A549 (cell line): ENCODE measurements at regions not wholly inside any gene's neighbourhood (a gene's known extent, or its start where the extent isn't known, plus 50 kb on each side); places are given as distances from the start of the nearest gene placed in this dataset.

Experiments
- ATAC-seq, 2 experiments: fragments of 200-7000 bp in 1 of 2; fragments of >200 bp in 1 of 2; cut with Nextera tagmentation in 1 of 2; cut with Tn5 transposase in 1 of 2; 3 replicates each; pipeline versions ENCODE4 v1.8.0 to v1.9.1; 2018 to 2020; ENCODE audit warnings: mild to moderate bottlenecking in 1 of 2, moderate library complexity in 1 of 2
- CTCF ChIA-PET: fragments of 300-600 bp; sonication (Branson Sonifier 250); formaldehyde crosslinking; extraction: SDS; loops from one replicate; lab custom pipeline; 2021; ENCODE audit warnings: antibody characterized with exemption, inconsistent platforms; lab: Yijun Ruan, JAX
- POLR2A ChIA-PET: fragments of 350-600 bp; formaldehyde crosslinking; extraction: SDS; loops from one replicate; lab custom pipeline; 2021; ENCODE audit warnings: antibody characterized with exemption, inconsistent platforms; lab: Yijun Ruan, JAX
- DNase-seq, 2 experiments: peaks; one replicate each; pipeline versions ENCODE4 v3.0.0 to v3.0.0-alpha.2; 2011 to 2016; ENCODE audit warnings: low read depth in 1 of 2, low spot score in 1 of 2
- FAIRE-seq: peaks from 2 replicates; lab custom pipeline; 2011; peaks lifted over from hg19 to GRCh38; lab: Jason Lieb, UNC
- H3K27ac ChIP-seq, 2 experiments: fragments of >200 bp; sonication (Bioruptor Twin); formaldehyde crosslinking; 3 replicates each; pipeline ENCODE4 v1.5.1; 2016 to 2017
- H3K4me1 ChIP-seq: fragments of >200 bp; sonication (Bioruptor Twin); formaldehyde crosslinking; 3 replicates; pipeline ENCODE4 v1.6.1; 2016
- H3K4me2 ChIP-seq: fragments of >200 bp; sonication (Bioruptor Twin); formaldehyde crosslinking; 3 replicates; pipeline ENCODE4 v1.6.1; 2016
- H3K4me3 ChIP-seq: fragments of >200 bp; sonication (Bioruptor Twin); formaldehyde crosslinking; 3 replicates; pipeline ENCODE4 v1.5.1; 2016
- H3K9me3 ChIP-seq: fragments of >200 bp; sonication (Bioruptor Twin); formaldehyde crosslinking; 3 replicates; pipeline ENCODE4 v1.6.1; 2016
- BHLHE40 ChIP-seq: IDR thresholded peaks from 2 replicates; pipeline ENCODE4 v1.6.1; 2012; ENCODE audit warnings: low read depth, low read length, inconsistent platforms
- CBX2 ChIP-seq: fragments of 200-600 bp; sonication (generic); IDR thresholded peaks from 2 replicates; pipeline ENCODE4 v1.6.1; 2016; ENCODE audit warnings: low read depth, mild to moderate bottlenecking, borderline replicate concordance
- CBX8 ChIP-seq: fragments of 200-600 bp; sonication (generic); IDR thresholded peaks from 2 replicates; pipeline ENCODE4 v1.6.1; 2016
- CEBPB ChIP-seq, 2 experiments: fragments of >200 bp in 1 of 2; sonication (Bioruptor Twin) in 1 of 2; formaldehyde crosslinking in 1 of 2; IDR thresholded peaks; 2 replicates each; pipeline ENCODE4 v1.6.1; 2012 to 2016
- CHD4 ChIP-seq: fragments of 200-600 bp; sonication (generic); IDR thresholded peaks from 2 replicates; pipeline ENCODE4 v1.6.1; 2016; ENCODE audit warnings: antibody characterized with exemption, mild to moderate bottlenecking, borderline replicate concordance
- EHMT2 ChIP-seq: fragments of 200-600 bp; sonication (generic); IDR thresholded peaks from 2 replicates; pipeline ENCODE4 v1.6.1; 2016; ENCODE audit warnings: antibody characterized with exemption, low read depth, mild to moderate bottlenecking, moderate library complexity
- EP300 ChIP-seq, 2 experiments: fragments of >200 bp; sonication (Bioruptor Twin); formaldehyde crosslinking; IDR thresholded peaks; 2 replicates in 1 of 2; 3 replicates in 1 of 2; pipeline ENCODE4 v1.6.1; 2016 to 2017
- ESRRA ChIP-seq: fragments of 150-350 bp; IDR thresholded peaks from 2 replicates; pipeline ENCODE4 v1.6.1; 2014; ENCODE audit warnings: mild to moderate bottlenecking, low read length, borderline replicate concordance
- HDAC2 ChIP-seq: fragments of 200-600 bp; sonication (generic); IDR thresholded peaks from 2 replicates; pipeline ENCODE4 v1.6.1; 2016
- JUN ChIP-seq, 2 experiments: fragments of >200 bp; sonication (Bioruptor Twin); formaldehyde crosslinking; IDR thresholded peaks; 2 replicates in 1 of 2; 3 replicates in 1 of 2; pipeline ENCODE4 v1.6.1; 2016 to 2017
- MAFK ChIP-seq: fragments of 450-650 bp; IDR thresholded peaks from 2 replicates; pipeline ENCODE4 v1.6.1; 2014; ENCODE audit not compliant: partially characterized antibody
- NR3C1 ChIP-seq: fragments of >200 bp; sonication (Bioruptor Twin); formaldehyde crosslinking; IDR thresholded peaks from 3 replicates; pipeline ENCODE4 v1.6.1; 2017
- POLR2AphosphoS2 ChIP-seq: conservative IDR thresholded peaks from 2 replicates; pipeline ENCODE4 v1.6.1; 2012; ENCODE audit warnings: low read length, improper control_type of control experiment, inconsistent platforms
- RARB ChIP-seq: fragments of 250-450 bp; sonication (Bioruptor Pico); IDR thresholded peaks from 2 replicates; pipeline ENCODE4 v1.8.0; 2021; ENCODE audit warnings: mild to moderate bottlenecking, moderate library complexity
- RFX5 ChIP-seq: fragments of 450-650 bp; IDR thresholded peaks from 2 replicates; pipeline ENCODE4 v1.7.1; 2014; ENCODE audit warnings: antibody characterized with exemption, mild to moderate bottlenecking, moderate library complexity
- RNF2 ChIP-seq: fragments of 200-600 bp; sonication (generic); IDR thresholded peaks from 2 replicates; pipeline ENCODE4 v1.6.1; 2016; ENCODE audit warnings: low read depth, mild to moderate bottlenecking, antibody characterized with exemption, moderate library complexity, borderline replicate concordance
- SMC3 ChIP-seq: fragments of >200 bp; sonication (Bioruptor Twin); formaldehyde crosslinking; IDR thresholded peaks from 3 replicates; pipeline ENCODE4 v1.6.1; 2018; ENCODE audit warnings: inconsistent platforms
- TFCP2L1 ChIP-seq: fragments of 250-450 bp; sonication (Bioruptor Pico); IDR thresholded peaks from 2 replicates; pipeline ENCODE4 v1.5.0; 2021; ENCODE audit warnings: mild to moderate bottlenecking
- TP53 ChIP-seq: fragments of 250-450 bp; sonication (Bioruptor Pico); IDR thresholded peaks from 2 replicates; pipeline ENCODE4 v1.5.0; 2021; ENCODE audit warnings: mild to moderate bottlenecking, moderate library complexity
- ZC3H11A ChIP-seq: fragments of 450-650 bp; IDR thresholded peaks from 2 replicates; pipeline ENCODE4 v1.6.1; 2014; ENCODE audit warnings: antibody characterized with exemption, mild to moderate bottlenecking
- ZFP36 ChIP-seq: fragments of 450-650 bp; IDR thresholded peaks from 2 replicates; pipeline ENCODE4 v1.6.1; 2014; ENCODE audit warnings: borderline replicate concordance; ENCODE audit not compliant: partially characterized antibody
- ZSCAN20 ChIP-seq: fragments of 250-450 bp; sonication (Bioruptor Pico); IDR thresholded peaks from 2 replicates; pipeline ENCODE4 v1.8.0; 2022; ENCODE audit warnings: mild to moderate bottlenecking, moderate library complexity
- WGBS: methylation state at CpG from one replicate; pipeline ENCODE4 v1.1.6; 2017; ENCODE audit errors: missing lambda C conversion rate; 5-methylcytosine and 5-hydroxymethylcytosine counted together
- TF ChIP-seq, protein P1 (sequence below): fragments of >200 bp; sonication (Bioruptor Twin); formaldehyde crosslinking; IDR thresholded peaks from 2 replicates; pipeline ENCODE4 v1.6.1; 2016
- TF ChIP-seq, protein P2 (sequence below): fragments of 150-350 bp; IDR thresholded peaks from 2 replicates; pipeline ENCODE4 v1.6.1; 2014; ENCODE audit warnings: low read depth, mild to moderate bottlenecking, low read length
- TF ChIP-seq, protein P3 (sequence below): fragments of 250-450 bp; sonication (Bioruptor Pico); IDR thresholded peaks from 2 replicates; pipeline ENCODE4 v1.5.0; 2020; ENCODE audit warnings: low read depth, mild to moderate bottlenecking, moderate library complexity
- TF ChIP-seq, protein P4 (sequence below): fragments of >200 bp; sonication (Bioruptor Twin); formaldehyde crosslinking; IDR thresholded peaks from 3 replicates; pipeline ENCODE4 v1.6.1; 2016
- TF ChIP-seq, protein P5 (sequence below): fragments of 200-600 bp; sonication (generic); IDR thresholded peaks from 2 replicates; pipeline ENCODE4 v1.6.1; 2016; ENCODE audit warnings: antibody characterized with exemption, mild to moderate bottlenecking, moderate library complexity
- TF ChIP-seq, protein P6 (sequence below): IDR thresholded peaks from 2 replicates; pipeline ENCODE4 v1.6.1; 2012
- TF ChIP-seq, protein P7 (sequence below): IDR thresholded peaks from 2 replicates; pipeline ENCODE4 v1.6.1; 2012

DNA sequence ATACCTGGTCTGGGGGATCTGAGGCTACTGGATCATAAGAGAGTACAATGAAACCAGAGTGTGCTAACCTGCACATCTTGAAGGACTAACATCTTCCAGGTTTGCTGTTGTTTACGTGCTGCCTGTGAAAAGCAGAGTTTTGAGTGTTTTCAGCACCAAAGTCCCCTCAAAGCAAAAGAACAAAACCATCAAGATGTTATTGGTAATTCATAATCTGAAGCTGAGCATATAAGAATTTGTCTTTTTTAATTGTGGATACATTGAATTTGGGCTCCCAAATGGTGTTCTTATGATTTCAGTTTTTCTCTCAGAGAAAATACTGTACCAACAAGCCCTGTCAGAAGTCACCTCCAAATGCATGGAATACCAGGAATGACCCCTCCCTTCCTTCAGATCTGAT lies 110.2 kb downstream of the BTG1 start:
- FAIRE-seq (no peak), ATAC-seq (0 out of 6 replicates have a peak, but pooled peaks of 1 of the 2 experiments have one; percentile 36), DNase-seq (no peak)
- Histone ChIP-seq H3K4me3 (peak overlapping the region; percentile 24; the same call in 2 of the 3 replicates), H3K4me2 (peak overlapping the region; percentile 77), H3K4me1 (peaks cover 23% of the 10 kb centered on the region), H3K9me3 (peaks cover 5% of the 10 kb centered on the region; the same call in 1 of the 3 replicates), H3K27ac (peak overlapping the region; percentile 71 to 76)
- WGBS, result 80% methylated on average over 1 of the region's 1 CpG
- no peak for TF ChIP-seq RNF2
- no peak for TF ChIP-seq EP300 (IDR thresholded peaks at IDR 0.05)
- no peak for TF ChIP-seq TP53 (CRISPR knock-in tag)
- TF ChIP-seq, protein P1, sequence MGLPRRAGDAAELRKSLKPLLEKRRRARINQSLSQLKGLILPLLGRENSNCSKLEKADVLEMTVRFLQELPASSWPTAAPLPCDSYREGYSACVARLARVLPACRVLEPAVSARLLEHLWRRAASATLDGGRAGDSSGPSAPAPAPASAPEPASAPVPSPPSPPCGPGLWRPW, result no peak
- TF ChIP-seq RARB (CRISPR knock-in tag), result no peak
- no peak for TF ChIP-seq TFCP2L1 (CRISPR knock-in tag)
- TF ChIP-seq, protein P2, sequence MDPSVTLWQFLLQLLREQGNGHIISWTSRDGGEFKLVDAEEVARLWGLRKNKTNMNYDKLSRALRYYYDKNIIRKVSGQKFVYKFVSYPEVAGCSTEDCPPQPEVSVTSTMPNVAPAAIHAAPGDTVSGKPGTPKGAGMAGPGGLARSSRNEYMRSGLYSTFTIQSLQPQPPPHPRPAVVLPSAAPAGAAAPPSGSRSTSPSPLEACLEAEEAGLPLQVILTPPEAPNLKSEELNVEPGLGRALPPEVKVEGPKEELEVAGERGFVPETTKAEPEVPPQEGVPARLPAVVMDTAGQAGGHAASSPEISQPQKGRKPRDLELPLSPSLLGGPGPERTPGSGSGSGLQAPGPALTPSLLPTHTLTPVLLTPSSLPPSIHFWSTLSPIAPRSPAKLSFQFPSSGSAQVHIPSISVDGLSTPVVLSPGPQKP, result no peak
- no peak for TF ChIP-seq ZFP36
- no peak for TF ChIP-seq SMC3
- TF ChIP-seq ESRRA, result no peak
- TF ChIP-seq, protein P3, sequence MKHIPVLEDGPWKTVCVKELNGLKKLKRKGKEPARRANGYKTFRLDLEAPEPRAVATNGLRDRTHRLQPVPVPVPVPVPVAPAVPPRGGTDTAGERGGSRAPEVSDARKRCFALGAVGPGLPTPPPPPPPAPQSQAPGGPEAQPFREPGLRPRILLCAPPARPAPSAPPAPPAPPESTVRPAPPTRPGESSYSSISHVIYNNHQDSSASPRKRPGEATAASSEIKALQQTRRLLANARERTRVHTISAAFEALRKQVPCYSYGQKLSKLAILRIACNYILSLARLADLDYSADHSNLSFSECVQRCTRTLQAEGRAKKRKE, result no peak
- TF ChIP-seq, protein P4, sequence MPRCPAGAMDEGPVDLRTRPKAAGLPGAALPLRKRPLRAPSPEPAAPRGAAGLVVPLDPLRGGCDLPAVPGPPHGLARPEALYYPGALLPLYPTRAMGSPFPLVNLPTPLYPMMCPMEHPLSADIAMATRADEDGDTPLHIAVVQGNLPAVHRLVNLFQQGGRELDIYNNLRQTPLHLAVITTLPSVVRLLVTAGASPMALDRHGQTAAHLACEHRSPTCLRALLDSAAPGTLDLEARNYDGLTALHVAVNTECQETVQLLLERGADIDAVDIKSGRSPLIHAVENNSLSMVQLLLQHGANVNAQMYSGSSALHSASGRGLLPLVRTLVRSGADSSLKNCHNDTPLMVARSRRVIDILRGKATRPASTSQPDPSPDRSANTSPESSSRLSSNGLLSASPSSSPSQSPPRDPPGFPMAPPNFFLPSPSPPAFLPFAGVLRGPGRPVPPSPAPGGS, result no peak
- TF ChIP-seq EHMT2, result no peak
- TF ChIP-seq JUN (IDR thresholded peaks at IDR 0.05), result no peak
- TF ChIP-seq, protein P5, sequence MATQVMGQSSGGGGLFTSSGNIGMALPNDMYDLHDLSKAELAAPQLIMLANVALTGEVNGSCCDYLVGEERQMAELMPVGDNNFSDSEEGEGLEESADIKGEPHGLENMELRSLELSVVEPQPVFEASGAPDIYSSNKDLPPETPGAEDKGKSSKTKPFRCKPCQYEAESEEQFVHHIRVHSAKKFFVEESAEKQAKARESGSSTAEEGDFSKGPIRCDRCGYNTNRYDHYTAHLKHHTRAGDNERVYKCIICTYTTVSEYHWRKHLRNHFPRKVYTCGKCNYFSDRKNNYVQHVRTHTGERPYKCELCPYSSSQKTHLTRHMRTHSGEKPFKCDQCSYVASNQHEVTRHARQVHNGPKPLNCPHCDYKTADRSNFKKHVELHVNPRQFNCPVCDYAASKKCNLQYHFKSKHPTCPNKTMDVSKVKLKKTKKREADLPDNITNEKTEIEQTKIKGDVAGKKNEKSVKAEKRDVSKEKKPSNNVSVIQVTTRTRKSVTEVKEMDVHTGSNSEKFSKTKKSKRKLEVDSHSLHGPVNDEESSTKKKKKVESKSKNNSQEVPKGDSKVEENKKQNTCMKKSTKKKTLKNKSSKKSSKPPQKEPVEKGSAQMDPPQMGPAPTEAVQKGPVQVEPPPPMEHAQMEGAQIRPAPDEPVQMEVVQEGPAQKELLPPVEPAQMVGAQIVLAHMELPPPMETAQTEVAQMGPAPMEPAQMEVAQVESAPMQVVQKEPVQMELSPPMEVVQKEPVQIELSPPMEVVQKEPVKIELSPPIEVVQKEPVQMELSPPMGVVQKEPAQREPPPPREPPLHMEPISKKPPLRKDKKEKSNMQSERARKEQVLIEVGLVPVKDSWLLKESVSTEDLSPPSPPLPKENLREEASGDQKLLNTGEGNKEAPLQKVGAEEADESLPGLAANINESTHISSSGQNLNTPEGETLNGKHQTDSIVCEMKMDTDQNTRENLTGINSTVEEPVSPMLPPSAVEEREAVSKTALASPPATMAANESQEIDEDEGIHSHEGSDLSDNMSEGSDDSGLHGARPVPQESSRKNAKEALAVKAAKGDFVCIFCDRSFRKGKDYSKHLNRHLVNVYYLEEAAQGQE, result no peak
- TF ChIP-seq, protein P6, sequence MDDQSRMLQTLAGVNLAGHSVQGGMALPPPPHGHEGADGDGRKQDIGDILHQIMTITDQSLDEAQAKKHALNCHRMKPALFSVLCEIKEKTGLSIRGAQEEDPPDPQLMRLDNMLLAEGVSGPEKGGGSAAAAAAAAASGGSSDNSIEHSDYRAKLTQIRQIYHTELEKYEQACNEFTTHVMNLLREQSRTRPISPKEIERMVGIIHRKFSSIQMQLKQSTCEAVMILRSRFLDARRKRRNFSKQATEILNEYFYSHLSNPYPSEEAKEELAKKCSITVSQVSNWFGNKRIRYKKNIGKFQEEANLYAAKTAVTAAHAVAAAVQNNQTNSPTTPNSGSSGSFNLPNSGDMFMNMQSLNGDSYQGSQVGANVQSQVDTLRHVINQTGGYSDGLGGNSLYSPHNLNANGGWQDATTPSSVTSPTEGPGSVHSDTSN, result no peak
- no peak for TF ChIP-seq POLR2AphosphoS2
- ChIA-PET CTCF (interaction anchor here (0.9 kb wide), 1 partner anchor 35 kb away, joined by 3 read pairs; no protein-coding TSS in a partner anchor), POLR2A (no interaction called here)

DNA sequence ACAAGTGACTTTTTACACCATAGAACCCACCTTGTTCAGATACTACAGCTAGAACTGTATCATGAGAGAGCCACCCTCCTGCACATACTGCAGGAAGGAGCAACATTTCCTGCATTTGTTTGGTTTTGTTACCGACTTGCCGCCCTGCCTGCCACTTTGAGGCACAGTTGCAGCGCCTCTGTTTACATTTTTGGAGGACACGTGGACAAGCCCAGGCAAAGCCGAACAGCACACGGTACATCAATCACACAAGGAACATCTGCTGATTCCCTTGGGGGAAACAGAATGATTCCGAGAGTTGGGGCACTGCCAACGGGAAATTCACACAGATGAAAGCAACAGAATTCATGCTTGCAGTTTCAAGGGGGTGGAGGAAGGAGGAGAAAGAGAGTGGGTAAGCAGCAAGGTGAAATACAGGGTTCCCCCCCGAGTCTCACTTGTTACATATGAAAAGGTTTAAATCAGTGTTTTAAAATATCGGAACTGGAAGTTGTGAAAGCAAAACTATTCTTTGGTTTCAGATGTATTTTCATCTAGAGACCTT lies 110.7 kb downstream of the BTG1 start:
- 4% methylated on average over 10 of the region's 10 CpGs for WGBS
- CTCF ChIA-PET, result interaction anchor here (0.7 kb wide), 1 partner anchor 128 kb away, joined by 3 read pairs; no protein-coding TSS in a partner anchor
- peaks cover 5% of the 10 kb centered on the region; the same call in 1 of the 3 replicates for H3K9me3 ChIP-seq
- POLR2A ChIA-PET, result no interaction called here
- FAIRE-seq, result peak; percentile 7
- peak overlapping the region; percentile 77 for H3K4me2 ChIP-seq
- ATAC-seq, result peak; percentile 79 to 81
- peak overlapping the region; percentile 24; the same call in 2 of the 3 replicates for H3K4me3 ChIP-seq
- DNase-seq, result peak; percentile 24 to 68
- peaks cover 23% of the 10 kb centered on the region for H3K4me1 ChIP-seq
- peak overlapping the region; percentile 71 to 76 for H3K27ac ChIP-seq
- TF ChIP-seq BHLHE40, result no peak
- TF ChIP-seq ZSCAN20 (CRISPR knock-in tag), result no peak
- no peak for TF ChIP-seq NR3C1
- no peak for TF ChIP-seq ZC3H11A
- no peak for TF ChIP-seq RFX5
- TF ChIP-seq CBX2, result no peak
- no peak for TF ChIP-seq CBX8
- TF ChIP-seq, protein P7, sequence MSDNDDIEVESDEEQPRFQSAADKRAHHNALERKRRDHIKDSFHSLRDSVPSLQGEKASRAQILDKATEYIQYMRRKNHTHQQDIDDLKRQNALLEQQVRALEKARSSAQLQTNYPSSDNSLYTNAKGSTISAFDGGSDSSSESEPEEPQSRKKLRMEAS, result peak; percentile 93
- TF ChIP-seq MAFK, result no peak
- TF ChIP-seq, protein P1, result no peak
- TF ChIP-seq RNF2, result no peak
- TF ChIP-seq ESRRA, result no peak
- TF ChIP-seq ZFP36, result no peak
- TF ChIP-seq CEBPB (IDR thresholded peaks at IDR 0.05), result no peak
- TF ChIP-seq POLR2AphosphoS2, result no peak
- TF ChIP-seq CHD4, result no peak
- no peak for TF ChIP-seq HDAC2
